NB4 (cell line): ENCODE measurements at regions not wholly inside any gene's neighbourhood (a gene's known extent, or its start where the extent isn't known, plus 50 kb on each side); places are given as distances from the start of the nearest gene placed in this dataset.
"Not testable (repeated sequence)": the region's sequence is repeated elsewhere in the genome, so short reads cannot be mapped to it uniquely, and the experiment has no call there.

Experiments used
- DNase-seq: peaks from one replicate; pipeline ENCODE4 v3.0.0; 2010; ENCODE audit warnings: low read depth
- H3K4me3 ChIP-seq: one replicate; pipeline ENCODE4 v1.5.1; 2011; ENCODE audit warnings: mild to moderate bottlenecking, low read depth, low read length, moderate library complexity
- CTCF ChIP-seq: IDR thresholded peaks from one replicate; pipeline ENCODE4 v1.5.1; 2012; ENCODE audit warnings: low read depth, low read length
- MAX ChIP-seq: IDR thresholded peaks from 2 replicates; pipeline ENCODE4 v1.6.1; 2011; ENCODE audit warnings: low read depth, low read length
- MYC ChIP-seq: IDR thresholded peaks from 2 replicates; pipeline ENCODE4 v1.6.1; 2011; ENCODE audit warnings: low read depth, low read length
- POLR2A ChIP-seq: IDR thresholded peaks from 2 replicates; pipeline ENCODE4 v1.6.1; 2011; ENCODE audit warnings: mild to moderate bottlenecking; ENCODE audit not compliant: insufficient read length; ENCODE audit errors: extremely low read depth

GRCh38 chr21:8991968-8992621, 1529.3 kb upstream of the TPTE start:
- no peak overlapping the region for H3K4me3 ChIP-seq
- no peak for DNase-seq
- no peak for TF ChIP-seq CTCF
- TF ChIP-seq MAX: no peak
- no peak for TF ChIP-seq MYC
- TF ChIP-seq POLR2A: no peak

GRCh38 chr21:8992731-8993174, 1528.6 kb upstream of the TPTE start:
- TF ChIP-seq POLR2A (no peak), MYC (no peak), CTCF (no peak), MAX (no peak)
- H3K4me3 ChIP-seq: no peak overlapping the region
- DNase-seq: no peak

GRCh38 chr21:8993284-8993942, 1528.0 kb upstream of the TPTE start:
- no peak overlapping the region for H3K4me3 ChIP-seq
- no peak for DNase-seq
- TF ChIP-seq MYC (no peak), POLR2A (no peak), CTCF (no peak), MAX (no peak)

- no peak for TF ChIP-seq CTCF
- no peak for TF ChIP-seq POLR2A
- no peak for TF ChIP-seq MAX
- TF ChIP-seq MYC: no peak
- no peak for DNase-seq
- no peak overlapping the region for H3K4me3 ChIP-seq
These were observed 1527.3 kb upstream of the TPTE start for GRCh38 chr21:8993943-8994639.

GRCh38 chr21:8994640-8995511, 1526.5 kb upstream of the TPTE start:
- DNase-seq: no peak
- H3K4me3 ChIP-seq: no peak overlapping the region
- TF ChIP-seq MYC (no peak), MAX (no peak), POLR2A (no peak), CTCF (no peak)

- not testable (repeated sequence) for H3K4me3 ChIP-seq, DNase-seq
These were observed 1524.9 kb upstream of the TPTE start for GRCh38 chr21:8996487-8996968.
